ENCODE measurements at regions not wholly inside any gene's neighbourhood (a gene's known extent, or its start where the extent isn't known, plus 50 kb on each side); places are given as distances from the start of the nearest gene placed in this dataset.

GRCh38 chr6:1251198-1252155 is 60.4 kb upstream of the FOXQ1 start:
- H3K27me3 ChIP-seq (replicated peaks; ENCODE audit: control insufficient read depth, insufficient read depth, low read length), result no peaks in the 10 kb centered on the region
- no peak overlapping the region for H3K4me3 ChIP-seq (replicated peaks; ENCODE audit: low read depth, low read length)
- TF ChIP-seq, protein P1, sequence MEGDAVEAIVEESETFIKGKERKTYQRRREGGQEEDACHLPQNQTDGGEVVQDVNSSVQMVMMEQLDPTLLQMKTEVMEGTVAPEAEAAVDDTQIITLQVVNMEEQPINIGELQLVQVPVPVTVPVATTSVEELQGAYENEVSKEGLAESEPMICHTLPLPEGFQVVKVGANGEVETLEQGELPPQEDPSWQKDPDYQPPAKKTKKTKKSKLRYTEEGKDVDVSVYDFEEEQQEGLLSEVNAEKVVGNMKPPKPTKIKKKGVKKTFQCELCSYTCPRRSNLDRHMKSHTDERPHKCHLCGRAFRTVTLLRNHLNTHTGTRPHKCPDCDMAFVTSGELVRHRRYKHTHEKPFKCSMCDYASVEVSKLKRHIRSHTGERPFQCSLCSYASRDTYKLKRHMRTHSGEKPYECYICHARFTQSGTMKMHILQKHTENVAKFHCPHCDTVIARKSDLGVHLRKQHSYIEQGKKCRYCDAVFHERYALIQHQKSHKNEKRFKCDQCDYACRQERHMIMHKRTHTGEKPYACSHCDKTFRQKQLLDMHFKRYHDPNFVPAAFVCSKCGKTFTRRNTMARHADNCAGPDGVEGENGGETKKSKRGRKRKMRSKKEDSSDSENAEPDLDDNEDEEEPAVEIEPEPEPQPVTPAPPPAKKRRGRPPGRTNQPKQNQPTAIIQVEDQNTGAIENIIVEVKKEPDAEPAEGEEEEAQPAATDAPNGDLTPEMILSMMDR (IDR thresholded peaks at IDR 0.05; ENCODE audit: insufficient read depth, low read length, poor library complexity, severe bottlenecking), result no peak
- no peak for DNase-seq (ENCODE audit: extremely low read depth, insufficient read length)
- H3K36me3 ChIP-seq (ENCODE audit: control insufficient read depth, insufficient read depth, low read length), result no peaks in the 10 kb centered on the region

DNA sequence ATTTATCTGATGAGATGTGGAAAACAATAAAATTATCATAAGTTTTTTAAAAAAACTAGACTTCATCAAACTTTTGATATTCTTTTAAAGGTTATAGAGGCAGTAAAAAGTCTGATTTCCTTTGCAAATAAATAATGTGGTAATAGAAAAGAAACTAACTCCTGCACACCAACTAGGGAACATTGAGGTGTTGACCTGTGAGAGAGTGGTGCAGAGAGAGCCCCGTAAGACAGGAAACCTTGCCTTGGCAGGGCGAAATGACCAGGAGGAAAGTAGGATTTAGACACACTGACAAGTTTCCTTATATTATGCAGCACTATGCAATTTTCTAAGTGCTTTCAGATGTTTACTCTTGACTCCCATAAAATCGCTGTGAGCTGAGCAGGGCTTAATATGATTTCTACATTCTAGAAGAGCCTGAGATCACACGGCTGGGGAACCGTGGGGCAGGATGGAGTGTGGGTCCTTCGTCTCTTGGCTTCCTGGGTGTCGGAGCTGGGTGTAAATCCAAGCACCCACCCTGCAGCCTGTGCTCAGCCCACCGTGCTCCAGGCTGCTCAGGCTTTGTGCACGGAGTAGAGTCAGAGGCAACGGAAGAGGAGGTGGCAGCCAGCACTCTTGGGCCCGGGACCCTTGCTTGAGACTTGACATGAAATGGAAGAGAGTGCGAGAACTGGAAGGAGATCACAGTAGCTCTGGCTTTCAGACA is 61.3 kb upstream of the FOXQ1 start:
- Histone ChIP-seq H3K4me3 (replicated peaks; ENCODE audit: low read depth, low read length) (no peak overlapping the region), H3K36me3 (ENCODE audit: control insufficient read depth, insufficient read depth, low read length) (no peaks in the 10 kb centered on the region), H3K27me3 (replicated peaks; ENCODE audit: control insufficient read depth, insufficient read depth, low read length) (no peaks in the 10 kb centered on the region)
- TF ChIP-seq, protein P1 (IDR thresholded peaks at IDR 0.05; ENCODE audit: insufficient read depth, low read length, poor library complexity, severe bottlenecking), result no peak
- no peak for DNase-seq (ENCODE audit: extremely low read depth, insufficient read length)

GRCh38 chr6:1247894-1248293 is 64.0 kb upstream of the FOXQ1 start:
- Histone ChIP-seq H3K27me3 (replicated peaks; ENCODE audit: control insufficient read depth, insufficient read depth, low read length) (no peaks in the 10 kb centered on the region), H3K4me3 (replicated peaks; ENCODE audit: low read depth, low read length) (no peak overlapping the region), H3K36me3 (ENCODE audit: control insufficient read depth, insufficient read depth, low read length) (no peaks in the 10 kb centered on the region)
- TF ChIP-seq, protein P1 (IDR thresholded peaks at IDR 0.05; ENCODE audit: insufficient read depth, low read length, poor library complexity, severe bottlenecking), result no peak
- no peak for DNase-seq (ENCODE audit: extremely low read depth, insufficient read length)

DNA sequence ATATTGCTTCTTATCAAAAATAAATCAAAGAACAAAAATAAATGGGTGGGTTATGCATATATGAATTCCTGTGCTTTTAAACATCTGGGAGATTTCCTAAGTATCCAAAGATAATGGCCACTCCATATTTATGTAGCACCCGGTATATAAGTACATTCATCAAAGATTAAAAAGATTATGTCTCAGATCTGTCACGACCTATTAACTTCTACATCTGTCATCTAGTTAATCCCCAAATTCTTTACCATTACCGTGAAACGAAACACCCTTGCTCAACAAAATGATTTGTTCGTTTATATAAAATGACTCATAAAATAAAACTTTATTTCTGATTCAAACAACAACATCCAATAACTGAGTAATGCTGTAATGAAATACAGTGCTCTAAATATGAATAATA is 64.8 kb upstream of the FOXQ1 start:
- Histone ChIP-seq H3K4me3 (replicated peaks; ENCODE audit: low read depth, low read length) (no peak overlapping the region), H3K36me3 (ENCODE audit: control insufficient read depth, insufficient read depth, low read length) (no peaks in the 10 kb centered on the region), H3K27me3 (replicated peaks; ENCODE audit: control insufficient read depth, insufficient read depth, low read length) (no peaks in the 10 kb centered on the region)
- TF ChIP-seq, protein P1 (IDR thresholded peaks at IDR 0.05; ENCODE audit: insufficient read depth, low read length, poor library complexity, severe bottlenecking), result no peak
- DNase-seq (ENCODE audit: extremely low read depth, insufficient read length), result no peak

GRCh38 chr6:1244941-1245340 is 67.0 kb upstream of the FOXQ1 start:
- TF ChIP-seq, protein P1 (IDR thresholded peaks at IDR 0.05; ENCODE audit: insufficient read depth, low read length, poor library complexity, severe bottlenecking), result no peak
- H3K36me3 ChIP-seq (ENCODE audit: control insufficient read depth, insufficient read depth, low read length), result no peaks in the 10 kb centered on the region
- no peak overlapping the region for H3K4me3 ChIP-seq (replicated peaks; ENCODE audit: low read depth, low read length)
- H3K27me3 ChIP-seq (replicated peaks; ENCODE audit: control insufficient read depth, insufficient read depth, low read length), result no peaks in the 10 kb centered on the region; the same call in 1 of the 2 replicates
- DNase-seq (ENCODE audit: extremely low read depth, insufficient read length), result no peak
